AG10803 (cell line): ENCODE measurements at regions not wholly inside any gene's neighbourhood (a gene's known extent, or its start where the extent isn't known, plus 50 kb on each side); places are given as distances from the start of the nearest gene placed in this dataset.

Experiments used
- DNase-seq: peaks from one replicate; pipeline ENCODE4 v3.0.0; 2010; ENCODE audit warnings: low read depth
- H3K4me3 ChIP-seq: 2 replicates; pipeline ENCODE4 v1.5.1; 2011; ENCODE audit warnings: mild to moderate bottlenecking, low read length, control low read depth
- TF ChIP-seq, protein P1 (sequence below): conservative IDR thresholded peaks from 2 replicates; pipeline ENCODE4 v1.5.1; 2011; ENCODE audit warnings: mild to moderate bottlenecking, low read length, control low read depth, inconsistent platforms

DNA sequence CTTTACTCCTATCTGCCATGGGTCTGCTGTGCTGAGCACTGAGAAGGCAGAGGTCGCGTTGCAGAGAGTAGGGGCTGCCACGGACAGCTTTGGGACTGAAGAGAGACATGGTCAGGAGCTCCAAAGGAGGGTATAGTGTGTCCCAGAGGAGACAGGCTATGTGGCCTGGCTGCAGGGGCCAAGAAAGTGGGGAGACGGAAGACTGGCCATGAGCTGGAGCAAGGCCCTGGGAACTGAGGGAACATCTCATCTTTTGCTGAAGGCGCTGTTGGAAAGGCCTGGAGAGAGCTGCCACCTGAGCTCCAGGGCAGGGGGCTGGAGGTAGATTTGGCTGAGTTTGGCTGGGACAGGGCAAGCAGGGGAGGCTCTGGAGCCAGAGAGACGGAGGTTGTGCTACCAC, 55.8 kb upstream of the AJAP1 start:
- TF ChIP-seq, protein P1, sequence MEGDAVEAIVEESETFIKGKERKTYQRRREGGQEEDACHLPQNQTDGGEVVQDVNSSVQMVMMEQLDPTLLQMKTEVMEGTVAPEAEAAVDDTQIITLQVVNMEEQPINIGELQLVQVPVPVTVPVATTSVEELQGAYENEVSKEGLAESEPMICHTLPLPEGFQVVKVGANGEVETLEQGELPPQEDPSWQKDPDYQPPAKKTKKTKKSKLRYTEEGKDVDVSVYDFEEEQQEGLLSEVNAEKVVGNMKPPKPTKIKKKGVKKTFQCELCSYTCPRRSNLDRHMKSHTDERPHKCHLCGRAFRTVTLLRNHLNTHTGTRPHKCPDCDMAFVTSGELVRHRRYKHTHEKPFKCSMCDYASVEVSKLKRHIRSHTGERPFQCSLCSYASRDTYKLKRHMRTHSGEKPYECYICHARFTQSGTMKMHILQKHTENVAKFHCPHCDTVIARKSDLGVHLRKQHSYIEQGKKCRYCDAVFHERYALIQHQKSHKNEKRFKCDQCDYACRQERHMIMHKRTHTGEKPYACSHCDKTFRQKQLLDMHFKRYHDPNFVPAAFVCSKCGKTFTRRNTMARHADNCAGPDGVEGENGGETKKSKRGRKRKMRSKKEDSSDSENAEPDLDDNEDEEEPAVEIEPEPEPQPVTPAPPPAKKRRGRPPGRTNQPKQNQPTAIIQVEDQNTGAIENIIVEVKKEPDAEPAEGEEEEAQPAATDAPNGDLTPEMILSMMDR, result no peak
- H3K4me3 ChIP-seq, result no peak overlapping the region
- no peak for DNase-seq

DNA sequence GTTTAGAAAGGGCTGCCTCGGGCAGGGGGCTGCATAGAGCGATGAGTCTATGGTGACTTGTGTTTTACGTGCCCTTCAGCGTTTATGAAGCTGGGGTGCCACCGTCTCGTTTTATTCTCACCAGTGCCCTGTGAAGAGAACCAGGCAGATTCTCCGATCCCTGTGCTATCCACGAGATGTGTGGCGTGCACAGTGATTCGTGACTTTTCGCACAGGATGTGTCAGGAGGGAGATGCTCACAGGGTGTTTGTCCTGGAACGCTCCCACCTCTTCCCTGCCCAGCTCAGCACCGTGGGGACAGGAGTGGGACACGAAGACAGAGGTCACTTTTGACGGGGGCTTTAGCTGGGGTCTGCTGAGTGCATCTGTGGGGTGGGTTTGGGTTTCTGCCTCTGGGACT, 54.9 kb upstream of the AJAP1 start:
- TF ChIP-seq, protein P1, result no peak
- DNase-seq, result no peak
- H3K4me3 ChIP-seq, result no peak overlapping the region

GRCh38 chr1:4599951-4600481, 54.4 kb upstream of the AJAP1 start:
- TF ChIP-seq, protein P1, result no peak
- DNase-seq, result no peak
- no peak overlapping the region for H3K4me3 ChIP-seq

GRCh38 chr1:4600615-4601460, 53.6 kb upstream of the AJAP1 start:
- TF ChIP-seq, protein P1, result no peak
- H3K4me3 ChIP-seq, result no peak overlapping the region
- DNase-seq, result no peak

GRCh38 chr1:4601941-4602340, 52.5 kb upstream of the AJAP1 start:
- no peak for DNase-seq
- TF ChIP-seq, protein P1, result no peak
- no peak overlapping the region for H3K4me3 ChIP-seq

GRCh38 chr1:4602462-4603294, 51.7 kb upstream of the AJAP1 start:
- TF ChIP-seq, protein P1, result no peak
- DNase-seq, result no peak
- H3K4me3 ChIP-seq, result no peak overlapping the region
